ENCODE measurements at regions not wholly inside any gene's neighbourhood (a gene's known extent, or its start where the extent isn't known, plus 50 kb on each side); places are given as distances from the start of the nearest gene placed in this dataset.

DNA sequence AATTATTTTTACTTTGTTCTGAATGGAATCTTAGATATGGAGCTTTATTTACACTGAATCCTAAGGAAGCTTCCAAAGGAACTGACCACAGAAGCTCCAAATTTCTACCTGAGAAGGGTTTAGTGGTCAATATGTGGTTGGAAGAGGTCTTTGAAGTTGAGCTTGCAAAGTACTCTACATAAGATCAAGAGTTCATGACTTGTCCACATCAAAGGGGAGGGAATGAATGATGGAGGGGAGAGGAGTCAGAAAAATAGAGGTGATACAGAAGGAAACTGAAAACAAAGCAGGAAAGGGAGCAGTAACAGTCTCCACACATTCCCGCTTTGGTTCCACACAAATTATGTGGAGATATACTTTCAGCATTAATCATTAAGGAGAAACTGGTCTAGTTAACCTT, 450.9 kb downstream of the HINT1 start:
- H3K27me3 ChIP-seq (ENCODE audit: insufficient read depth, low read depth) = no peaks in the 10 kb centered on the region
- no peaks in the 10 kb centered on the region for H3K79me2 ChIP-seq (ENCODE audit: low read depth)
- no peak overlapping the region for H2AFZ ChIP-seq
- DNase-seq = no peak
- ChIA-PET CTCF (no interaction called here), POLR2A (ENCODE audit: unreplicated experiment) (interaction anchor here (0.6 kb wide), 1 partner anchor 174 kb away, joined by 5 read pairs; no protein-coding TSS in a partner anchor)
- no peaks in the 10 kb centered on the region for H3F3A ChIP-seq (ENCODE audit: insufficient read depth, low read depth)
- no peaks in the 10 kb centered on the region for H3K9me3 ChIP-seq (ENCODE audit: insufficient read depth, low read depth)
- no peaks in the 10 kb centered on the region for H4K20me1 ChIP-seq (ENCODE audit: insufficient read depth)
- H3K9me2 ChIP-seq (ENCODE audit: insufficient read depth) = no peaks in the 10 kb centered on the region
- H3K4me1 ChIP-seq (replicated peaks; ENCODE audit: insufficient read depth) = no peaks in the 10 kb centered on the region
- intact Hi-C loops (cut with micrococcal nuclease; ENCODE audit: unreplicated experiment) = loop anchor here (10.0 kb wide), 1 partner anchor 809 kb away; the partner anchor contains the start of gene CHSY3
- H3K4me2 ChIP-seq = no peak overlapping the region
- no TSS peak for BruUV-seq (replicated peaks)
- TF ChIP-seq CTCF (conservative IDR thresholded peaks at IDR 0.05) = no peak
- H3K4me3 ChIP-seq = no peak overlapping the region
- H3K36me3 ChIP-seq (ENCODE audit: low read depth) = no peaks in the 10 kb centered on the region
- H3K27ac ChIP-seq = no peak overlapping the region

- no peaks in the 10 kb centered on the region for H3K79me2 ChIP-seq (ENCODE audit: low read depth)
- H3K9me3 ChIP-seq (ENCODE audit: insufficient read depth, low read depth) = no peaks in the 10 kb centered on the region
- H3K4me2 ChIP-seq = no peak overlapping the region
- H3K9me2 ChIP-seq (ENCODE audit: insufficient read depth) = no peaks in the 10 kb centered on the region
- H3K4me1 ChIP-seq (replicated peaks; ENCODE audit: insufficient read depth) = no peaks in the 10 kb centered on the region
- H3K4me3 ChIP-seq = no peak overlapping the region
- DNase-seq = no peak
- H3K27ac ChIP-seq = no peak overlapping the region
- no peaks in the 10 kb centered on the region for H4K20me1 ChIP-seq (ENCODE audit: insufficient read depth)
- ChIA-PET POLR2A (ENCODE audit: unreplicated experiment) (no interaction called here), CTCF (no interaction called here)
- H2AFZ ChIP-seq = no peak overlapping the region
- no peaks in the 10 kb centered on the region for H3K27me3 ChIP-seq (ENCODE audit: insufficient read depth, low read depth)
- intact Hi-C loops (cut with micrococcal nuclease; ENCODE audit: unreplicated experiment) = loop anchor here (10.0 kb wide), 1 partner anchor 808 kb away; the partner anchor contains the start of gene CHSY3
- TF ChIP-seq CTCF (conservative IDR thresholded peaks at IDR 0.05) (no peak), EZH2 (IDR thresholded peaks at IDR 0.05; ENCODE audit: low read depth) (no peak)
- H3F3A ChIP-seq (ENCODE audit: insufficient read depth, low read depth) = no peaks in the 10 kb centered on the region
- BruUV-seq (replicated peaks) = no TSS peak
- H3K36me3 ChIP-seq (ENCODE audit: low read depth) = no peaks in the 10 kb centered on the region
Measured at GRCh38 chr5:130712324-130712723, 452.7 kb downstream of the HINT1 start.

- H3K4me1 ChIP-seq (replicated peaks; ENCODE audit: insufficient read depth) = no peaks in the 10 kb centered on the region
- H3K27me3 ChIP-seq (ENCODE audit: insufficient read depth, low read depth) = no peaks in the 10 kb centered on the region
- no peak overlapping the region for H2AFZ ChIP-seq
- TF ChIP-seq CTCF (conservative IDR thresholded peaks at IDR 0.05) = no peak
- no peak for TF ChIP-seq EZH2 (IDR thresholded peaks at IDR 0.05; ENCODE audit: low read depth)
- H3K4me3 ChIP-seq = no peak overlapping the region
- H3K79me2 ChIP-seq (ENCODE audit: low read depth) = no peaks in the 10 kb centered on the region
- H3F3A ChIP-seq (ENCODE audit: insufficient read depth, low read depth) = no peaks in the 10 kb centered on the region
- intact Hi-C loops (cut with micrococcal nuclease; ENCODE audit: unreplicated experiment) = loop anchor here (10.0 kb wide), 1 partner anchor 806 kb away; the partner anchor contains the start of gene CHSY3
- CTCF ChIA-PET = no interaction called here
- no peaks in the 10 kb centered on the region for H4K20me1 ChIP-seq (ENCODE audit: insufficient read depth)
- no peaks in the 10 kb centered on the region for H3K9me2 ChIP-seq (ENCODE audit: insufficient read depth)
- no peak overlapping the region for H3K4me2 ChIP-seq
- BruUV-seq (replicated peaks) = no TSS peak
- POLR2A ChIA-PET (ENCODE audit: unreplicated experiment) = no interaction called here
- no peak overlapping the region for H3K27ac ChIP-seq
- no peak for DNase-seq
- no peaks in the 10 kb centered on the region for H3K36me3 ChIP-seq (ENCODE audit: low read depth)
- H3K9me3 ChIP-seq (ENCODE audit: insufficient read depth, low read depth) = no peaks in the 10 kb centered on the region
Measured at GRCh38 chr5:130710596-130710995, 454.5 kb downstream of the HINT1 start.
